K562 (cell line): ENCODE measurements at regions not wholly inside any gene's neighbourhood (a gene's known extent, or its start where the extent isn't known, plus 50 kb on each side); places are given as distances from the start of the nearest gene placed in this dataset.

Experiments
- ADNP ChIP-seq: fragments of 200-800 bp; sonication (Bioruptor generic); IDR thresholded peaks from 2 replicates; pipeline ENCODE4 v1.6.1; 2016; ENCODE audit warnings: missing genetic modification characterization, missing compliant biosample characterization
- CREM ChIP-seq: IDR thresholded peaks from 2 replicates; pipeline ENCODE4 v1.6.1; 2014; ENCODE audit warnings: antibody characterized with exemption, low read depth
- ESRRA ChIP-seq: fragments of 450-650 bp; IDR thresholded peaks from 2 replicates; pipeline ENCODE4 v1.6.1; 2014; ENCODE audit warnings: low read depth, mild to moderate bottlenecking, moderate library complexity, borderline replicate concordance
- MTA3 ChIP-seq: fragments of 450-650 bp; formaldehyde crosslinking; IDR thresholded peaks from 2 replicates; pipeline ENCODE4 v1.6.1; 2017; ENCODE audit warnings: mild to moderate bottlenecking, borderline replicate concordance
- NFYB ChIP-seq: IDR thresholded peaks from 2 replicates; pipeline ENCODE4 v1.6.1; 2011; ENCODE audit warnings: mild to moderate bottlenecking, moderate library complexity; ENCODE audit not compliant: insufficient read length; ENCODE audit errors: extremely low read depth
- PHB2 ChIP-seq: fragments of 450-650 bp; IDR thresholded peaks from 2 replicates; pipeline ENCODE4 v1.6.1; 2017; ENCODE audit warnings: low read depth
- TCF7 ChIP-seq: sonication (generic); IDR thresholded peaks from 2 replicates; pipeline ENCODE4 v1.6.1; 2016; ENCODE audit warnings: antibody characterized with exemption, borderline replicate concordance
- ZNF717 ChIP-seq: fragments of 250-450 bp; sonication (Bioruptor Pico); IDR thresholded peaks from 2 replicates; pipeline ENCODE4 v1.5.0; 2021
- TF ChIP-seq, protein P1 (sequence below): IDR thresholded peaks from 2 replicates; pipeline ENCODE4 v1.6.1; 2011; ENCODE audit warnings: borderline replicate concordance, low read depth, mild to moderate bottlenecking, moderate library complexity, low read length; ENCODE audit not compliant: insufficient read depth, poor library complexity, severe bottlenecking

DNA sequence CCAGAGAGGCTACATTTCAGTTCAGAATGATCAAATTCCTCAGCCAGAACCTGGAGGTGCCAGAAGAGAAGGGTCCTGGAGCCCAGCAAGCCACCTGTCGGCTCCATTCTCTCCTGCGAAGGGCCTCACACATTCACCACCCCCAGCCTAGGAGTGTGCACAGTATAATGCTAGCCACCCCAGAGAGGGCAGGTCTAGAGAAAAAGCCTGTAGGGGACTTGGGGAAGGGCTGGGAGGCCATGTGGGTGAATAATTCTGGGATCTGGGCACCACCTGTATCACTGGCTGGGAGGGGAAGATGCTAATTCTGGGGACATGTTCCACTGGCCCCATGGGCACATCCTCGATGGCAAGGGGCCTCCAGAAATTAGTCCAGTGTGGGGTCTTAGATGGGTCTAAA is 127.6 kb upstream of the HNMT start:
- TF ChIP-seq ZNF717 (CRISPR knock-in tag) (no peak), ADNP (tag) (no peak), ESRRA (no peak), NFYB (no peak), CREM (no peak), TCF7 (no peak), PHB2 (no peak), MTA3 (no peak)
- TF ChIP-seq, protein P1, sequence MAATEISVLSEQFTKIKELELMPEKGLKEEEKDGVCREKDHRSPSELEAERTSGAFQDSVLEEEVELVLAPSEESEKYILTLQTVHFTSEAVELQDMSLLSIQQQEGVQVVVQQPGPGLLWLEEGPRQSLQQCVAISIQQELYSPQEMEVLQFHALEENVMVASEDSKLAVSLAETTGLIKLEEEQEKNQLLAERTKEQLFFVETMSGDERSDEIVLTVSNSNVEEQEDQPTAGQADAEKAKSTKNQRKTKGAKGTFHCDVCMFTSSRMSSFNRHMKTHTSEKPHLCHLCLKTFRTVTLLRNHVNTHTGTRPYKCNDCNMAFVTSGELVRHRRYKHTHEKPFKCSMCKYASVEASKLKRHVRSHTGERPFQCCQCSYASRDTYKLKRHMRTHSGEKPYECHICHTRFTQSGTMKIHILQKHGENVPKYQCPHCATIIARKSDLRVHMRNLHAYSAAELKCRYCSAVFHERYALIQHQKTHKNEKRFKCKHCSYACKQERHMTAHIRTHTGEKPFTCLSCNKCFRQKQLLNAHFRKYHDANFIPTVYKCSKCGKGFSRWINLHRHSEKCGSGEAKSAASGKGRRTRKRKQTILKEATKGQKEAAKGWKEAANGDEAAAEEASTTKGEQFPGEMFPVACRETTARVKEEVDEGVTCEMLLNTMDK, result no peak
